ENCODE measurements at regions not wholly inside any gene's neighbourhood (a gene's known extent, or its start where the extent isn't known, plus 50 kb on each side); places are given as distances from the start of the nearest gene placed in this dataset.
A peak's percentile ranks its signal among the peaks of the same experiment; 100 is the strongest.

DNA sequence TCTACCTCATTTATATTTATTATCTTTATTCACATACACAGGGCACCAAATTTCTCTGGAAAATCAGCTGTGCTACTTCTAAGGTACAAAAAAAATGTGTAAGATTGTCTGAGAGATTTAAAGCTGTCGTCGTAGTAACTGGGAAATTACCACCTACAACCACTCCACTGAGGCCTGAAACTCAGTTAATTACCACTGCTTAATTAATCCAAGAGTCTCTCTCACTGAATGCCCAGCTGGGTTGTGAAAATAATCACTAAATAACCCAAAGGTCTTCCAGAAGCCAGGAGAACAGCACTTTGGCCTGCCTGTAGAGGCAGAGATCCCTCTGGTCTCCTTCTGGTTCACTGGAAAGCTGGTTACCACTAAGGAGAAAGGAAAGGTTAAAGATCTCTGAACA is 207.2 kb upstream of the TMPO start:
- no peak for DNase-seq

DNA sequence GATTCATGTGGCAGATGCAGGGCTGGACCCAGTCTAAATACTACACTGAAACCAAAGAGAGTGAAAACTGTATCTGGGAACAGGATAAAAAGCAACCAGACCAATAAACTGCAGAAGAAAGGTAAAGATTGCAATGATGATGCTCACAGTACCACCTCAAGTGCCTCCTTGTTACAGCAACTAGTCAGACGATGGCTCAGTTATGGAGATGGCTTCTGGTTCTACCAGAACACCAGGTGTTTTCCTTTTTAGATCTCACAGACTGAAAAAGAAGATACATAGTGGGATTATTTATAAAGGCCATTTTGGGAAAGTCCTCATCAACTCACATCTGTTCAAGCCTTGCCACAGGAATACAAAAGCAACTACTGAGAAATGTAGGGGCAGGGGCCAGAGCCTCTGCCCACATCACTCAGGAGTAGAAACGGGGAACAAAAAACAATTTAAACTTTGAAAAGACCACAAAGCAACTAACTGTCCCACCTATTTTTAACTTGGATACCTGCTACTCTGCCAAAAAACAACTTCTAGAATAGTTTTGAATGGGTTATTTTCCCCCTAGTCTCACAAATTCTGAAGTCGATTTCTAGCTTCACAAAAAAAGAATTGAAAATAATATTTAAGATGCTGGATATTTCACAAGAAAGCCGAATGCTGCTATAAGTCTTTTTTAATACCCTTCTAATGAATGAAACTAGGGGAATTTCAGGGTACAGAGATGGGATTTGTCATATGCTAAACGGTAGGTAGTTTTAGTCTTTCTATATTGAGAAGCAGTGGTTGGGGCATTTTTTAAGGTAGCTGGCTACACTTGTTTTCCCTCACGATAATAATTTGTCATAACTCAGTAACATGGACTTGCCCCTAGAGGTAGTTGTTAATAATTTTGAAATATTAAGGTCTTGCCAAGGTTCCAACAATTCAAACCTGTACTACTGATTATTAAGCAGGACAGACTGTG is 197.2 kb upstream of the TMPO start:
- DNase-seq: no peak

DNA sequence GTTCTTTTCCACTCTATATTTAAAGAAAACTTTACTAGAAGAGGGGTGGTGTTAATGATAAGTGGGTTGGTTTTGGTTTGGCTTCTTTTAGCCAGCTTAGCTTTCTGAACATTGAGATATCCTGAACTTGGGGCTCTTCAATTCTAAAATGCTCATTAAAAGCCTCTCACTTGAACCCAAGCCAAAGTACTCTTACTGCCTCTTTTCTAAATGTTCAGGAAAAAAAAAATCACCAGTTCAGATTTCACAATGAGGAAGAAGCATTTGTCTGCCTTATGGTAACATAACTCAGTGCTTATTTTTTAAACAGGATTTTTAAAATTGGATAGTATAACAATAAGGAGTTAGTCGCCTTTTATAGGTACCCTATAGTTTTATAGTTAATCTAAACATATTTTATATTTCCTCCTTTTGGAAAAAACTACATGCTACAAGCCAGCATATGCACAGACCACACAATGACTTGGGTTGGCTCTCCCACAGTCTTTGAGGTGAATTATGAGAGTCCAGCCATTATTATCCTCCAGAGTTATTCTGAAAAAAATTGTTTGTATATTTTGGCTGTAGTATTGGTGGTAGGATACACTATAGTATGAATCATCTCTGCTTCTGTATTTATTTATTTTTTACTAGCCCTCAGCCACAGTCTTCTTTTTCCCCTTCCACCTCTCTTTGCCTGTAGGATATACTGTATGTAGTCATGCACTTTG is 195.5 kb upstream of the TMPO start:
- no peak for DNase-seq

DNA sequence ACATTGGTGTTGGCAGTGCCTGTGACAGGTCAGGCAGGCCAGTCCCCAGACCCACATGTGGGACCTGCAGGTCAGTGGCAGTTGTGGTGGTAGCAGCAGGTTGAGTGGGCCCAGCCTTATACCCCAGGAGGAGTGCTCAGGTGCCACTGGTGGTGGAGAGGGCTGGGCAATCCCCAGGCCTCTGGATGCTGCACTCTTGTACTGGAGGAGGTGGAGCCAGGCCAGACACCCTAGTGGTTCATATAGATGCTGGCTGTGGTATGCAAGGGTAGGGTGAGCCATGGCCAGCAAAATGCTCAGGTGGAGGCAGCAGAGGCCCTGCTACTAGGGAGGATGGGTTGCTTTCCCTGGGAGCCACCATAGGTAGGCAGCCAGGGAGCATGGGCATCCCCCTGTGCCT is 190.4 kb upstream of the TMPO start:
- DNase-seq: no peak

DNA sequence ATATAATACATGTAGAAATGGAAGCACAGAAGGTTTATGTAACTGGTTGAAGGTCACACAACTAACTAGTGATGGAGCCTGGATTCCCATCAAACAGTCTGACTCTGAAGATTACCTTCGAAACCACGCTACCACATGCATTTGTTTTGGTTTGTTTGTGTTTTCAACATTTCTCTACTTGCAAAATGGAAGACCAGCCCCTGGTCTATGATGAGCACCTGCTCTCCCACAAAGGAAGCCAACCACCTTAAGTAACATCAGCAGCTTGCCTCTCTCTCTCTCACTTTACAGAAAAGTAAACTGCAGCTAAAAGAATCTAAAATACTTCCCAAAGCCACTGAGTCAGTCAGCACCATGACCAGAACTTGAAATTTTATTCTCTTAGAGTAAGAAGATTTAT is 186.9 kb upstream of the TMPO start:
- no peak for DNase-seq

DNA sequence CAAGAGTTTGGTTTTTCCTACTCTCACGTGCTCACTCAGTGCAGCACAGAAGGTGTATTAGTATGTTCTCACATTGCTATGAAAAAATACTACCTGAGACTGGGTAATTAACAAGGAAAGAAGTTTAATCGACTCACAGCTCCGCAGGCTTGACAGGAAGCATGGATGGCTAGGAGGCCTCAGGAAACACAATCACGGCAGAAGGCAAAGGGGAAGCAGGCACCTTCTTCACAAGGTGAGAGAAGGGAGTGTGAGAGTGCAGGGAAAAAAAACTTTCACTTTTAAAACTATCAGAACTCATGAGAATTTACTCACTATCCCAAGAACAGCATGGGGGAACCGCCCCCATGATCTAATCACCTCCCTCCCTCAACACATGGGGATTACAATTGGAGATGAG is 185.8 kb upstream of the TMPO start:
- no peak for DNase-seq

DNA sequence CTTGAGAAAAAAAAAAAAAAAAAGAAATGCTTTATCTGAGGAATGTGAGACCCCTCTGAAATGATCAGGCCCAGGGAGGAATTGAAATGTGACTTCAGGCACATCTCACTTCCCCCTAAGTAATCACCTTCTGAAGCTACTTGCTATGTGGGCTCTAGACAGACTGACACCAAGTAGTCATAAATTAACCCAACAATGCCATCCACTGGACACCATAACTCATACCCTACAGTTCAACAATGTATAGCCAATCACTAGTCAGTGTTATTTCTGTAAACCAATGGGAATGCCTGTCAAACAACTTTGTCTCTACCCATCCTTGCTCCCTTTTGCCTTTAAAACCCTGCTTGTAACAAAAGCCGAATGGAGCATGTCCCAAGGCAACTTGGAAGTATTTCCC is 182.7 kb upstream of the TMPO start:
- DNase-seq: no peak

DNA sequence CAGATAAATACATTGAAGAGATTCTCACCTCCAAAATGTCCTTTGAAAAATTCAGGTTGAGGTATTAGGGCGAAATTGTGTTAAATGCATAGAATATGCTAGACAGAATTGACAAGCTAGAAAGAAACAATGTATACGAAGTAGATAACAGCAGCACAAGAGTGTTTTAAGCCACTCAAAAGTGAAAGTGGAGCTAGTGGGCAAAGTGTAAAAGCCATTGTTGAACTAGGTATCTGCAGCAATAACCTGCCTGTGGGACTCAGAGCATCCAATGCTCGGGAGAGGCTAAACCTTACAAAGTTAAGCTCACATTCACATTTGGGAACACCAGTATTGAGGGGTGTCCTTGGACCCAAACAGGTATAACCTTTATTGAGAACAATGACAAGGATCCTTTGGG is 180.6 kb upstream of the TMPO start:
- DNase-seq: no peak

DNA sequence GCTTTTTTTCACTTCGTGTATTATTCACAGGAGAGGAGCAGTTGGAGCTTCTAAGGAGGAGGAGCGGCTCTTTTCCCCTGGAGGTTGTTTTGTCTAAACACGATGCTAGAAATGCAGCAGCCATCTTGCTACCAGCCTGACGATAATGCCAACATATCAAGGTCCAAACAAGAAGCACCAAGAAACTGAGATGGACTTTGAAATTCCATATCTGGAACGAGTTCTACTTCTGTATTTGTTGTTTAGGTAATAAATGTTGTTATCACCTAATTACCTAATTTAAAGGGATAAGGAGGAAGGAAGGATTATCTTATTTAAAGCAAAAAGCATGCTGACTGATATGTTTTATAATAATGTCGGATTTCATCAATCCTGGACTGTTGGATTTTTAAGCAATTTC is 174.4 kb upstream of the TMPO start:
- DNase-seq: no peak

DNA sequence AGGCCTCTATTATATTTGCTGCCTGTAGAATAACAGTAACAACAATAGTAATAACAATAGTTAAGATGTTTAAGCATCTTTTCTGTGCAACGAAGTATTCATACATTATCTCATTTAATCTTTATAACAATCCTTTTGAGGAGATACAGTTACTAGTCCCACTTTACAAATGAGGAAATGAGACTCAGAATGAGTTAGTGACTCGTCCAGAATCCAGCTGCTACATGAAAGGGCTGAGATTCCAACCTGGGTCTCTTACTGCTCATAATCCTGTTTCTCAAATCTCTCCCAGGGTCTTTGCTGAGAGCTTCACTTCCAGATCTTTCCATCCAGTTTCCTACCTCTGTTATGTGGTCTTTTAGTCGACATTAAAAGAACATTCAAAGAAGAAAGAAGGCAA is 173.7 kb upstream of the TMPO start:
- no peak for DNase-seq

DNA sequence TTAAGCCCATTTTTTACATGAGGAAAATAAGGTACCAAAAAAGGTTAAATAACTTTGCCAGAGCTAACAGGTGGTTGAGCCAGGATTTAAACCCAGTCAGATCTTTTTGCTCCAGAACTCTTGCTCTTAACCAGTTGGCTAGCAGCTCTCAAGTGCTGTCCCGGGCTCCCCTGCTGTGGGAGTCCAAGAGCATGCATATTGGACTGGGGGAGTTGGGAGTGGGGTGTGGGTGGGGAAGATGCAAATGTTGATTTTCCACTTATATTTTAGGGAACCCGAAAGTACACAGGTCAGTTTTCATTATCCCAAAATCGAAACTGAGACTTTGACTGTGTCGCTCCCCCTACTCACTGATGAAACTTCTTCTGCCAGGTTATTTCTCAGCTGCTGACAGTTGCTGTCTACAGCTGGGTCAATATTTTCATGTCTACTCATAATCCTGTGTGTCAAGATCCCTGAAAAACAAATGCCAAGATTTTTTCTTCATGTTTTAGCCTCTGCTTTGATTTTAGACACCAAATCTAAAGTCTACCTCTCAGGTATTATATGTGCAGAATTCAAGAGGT is 172.3 kb upstream of the TMPO start:
- DNase-seq: no peak

DNA sequence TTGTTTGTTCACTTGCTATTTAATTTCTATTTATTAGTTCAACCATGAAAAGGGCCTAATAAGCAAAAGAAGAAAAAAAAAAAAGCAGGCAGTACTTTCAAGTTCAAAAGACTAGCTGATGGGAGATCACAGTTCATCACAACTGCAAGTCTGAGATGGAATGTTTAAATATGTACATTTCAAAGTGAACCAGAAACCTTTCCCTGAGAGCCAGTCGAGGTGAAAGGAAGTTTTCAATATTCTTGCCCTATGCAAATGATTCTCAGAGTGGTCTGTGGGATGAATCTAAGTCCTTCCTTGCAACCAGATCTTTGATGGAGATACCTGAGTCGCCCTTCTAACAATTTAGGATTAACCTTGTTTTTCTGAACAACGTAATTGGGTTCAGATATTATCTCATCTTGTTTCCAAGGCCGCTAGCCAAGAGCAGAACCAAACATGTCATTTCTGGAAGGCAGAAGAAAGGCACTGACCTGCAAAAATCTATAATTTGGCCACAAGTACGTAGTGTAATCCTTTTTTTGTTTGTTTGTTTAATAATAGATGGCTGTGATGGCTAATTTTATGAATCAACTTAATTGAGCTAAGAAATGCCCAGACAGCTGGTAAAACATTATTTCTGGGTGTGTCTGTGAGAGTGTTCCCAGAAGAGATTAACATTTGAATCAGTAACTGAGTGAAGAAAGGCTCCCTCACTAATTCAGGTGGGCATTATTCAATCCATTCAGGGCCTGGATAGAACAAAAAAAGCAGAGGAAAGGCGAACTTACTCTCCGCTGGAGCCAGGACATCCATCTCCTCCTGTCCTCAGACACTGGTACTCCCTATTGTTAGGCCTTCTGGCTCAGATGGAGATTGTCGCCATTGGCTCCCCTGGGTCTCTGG is 171.1 kb upstream of the TMPO start:
- DNase-seq: peak; percentile 78

DNA sequence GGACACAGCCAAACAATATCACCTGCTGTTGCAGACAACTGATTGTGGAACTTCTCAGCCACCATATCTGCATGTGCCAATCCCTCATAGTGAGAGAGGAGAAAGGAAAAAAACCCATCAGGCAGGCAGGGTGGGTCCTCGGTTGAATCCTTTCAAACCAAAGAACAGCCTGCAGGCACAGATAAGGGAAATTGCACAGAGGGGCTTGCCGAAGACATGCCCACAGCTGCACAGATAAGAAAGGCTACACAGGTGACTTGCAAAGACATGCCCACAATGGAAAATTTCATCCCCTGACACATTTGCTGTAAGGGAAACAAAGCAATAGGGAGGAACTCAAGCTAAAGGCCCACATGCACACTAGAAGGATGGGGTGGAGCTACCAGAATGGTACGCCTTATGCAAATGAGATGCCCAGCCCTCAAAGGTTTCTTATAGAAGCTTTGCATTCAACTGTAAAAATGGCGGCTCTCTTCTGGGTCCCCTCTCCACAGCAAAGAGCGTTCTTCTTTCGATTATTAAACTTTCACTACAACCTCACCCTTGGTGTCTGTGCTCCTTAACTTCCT is 170.0 kb upstream of the TMPO start:
- DNase-seq: no peak

DNA sequence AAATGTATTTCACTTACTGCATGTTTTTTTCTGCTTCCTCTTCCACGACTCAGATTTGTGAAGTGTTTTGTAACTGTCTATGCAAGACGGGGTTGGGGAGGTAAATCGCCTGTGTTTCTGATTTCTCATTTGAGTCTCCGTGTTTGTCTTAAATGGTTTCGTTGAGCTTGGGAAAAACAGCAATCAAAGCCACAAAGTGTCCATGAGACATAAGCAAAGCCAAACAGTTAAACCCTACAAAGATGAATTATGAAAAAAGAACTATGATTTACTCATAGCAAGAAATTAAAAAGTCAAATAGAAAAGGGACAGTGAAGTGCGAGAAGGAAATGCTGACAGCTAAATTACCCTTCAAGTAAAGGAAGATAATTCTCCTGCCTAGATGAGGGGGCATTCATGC is 164.3 kb upstream of the TMPO start:
- no peak for DNase-seq

DNA sequence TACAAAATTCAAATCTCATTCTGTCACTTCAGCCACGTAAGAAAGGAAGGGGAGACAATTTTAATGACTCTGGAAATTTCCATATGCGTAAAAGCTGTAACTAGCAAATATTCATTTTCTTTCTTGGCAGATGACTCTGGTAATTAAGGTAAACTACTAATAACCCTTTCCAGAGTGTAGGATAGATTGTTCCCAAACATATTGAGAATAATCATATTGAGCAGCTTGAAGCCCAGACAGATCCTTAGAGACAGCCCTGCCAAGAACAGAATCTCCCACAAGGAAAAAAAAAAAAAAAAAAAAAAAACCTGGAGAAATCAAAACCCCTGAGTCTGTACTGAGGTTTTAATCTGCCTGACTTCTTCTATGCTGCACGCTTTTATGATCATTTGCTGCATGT is 163.6 kb upstream of the TMPO start:
- DNase-seq: no peak

DNA sequence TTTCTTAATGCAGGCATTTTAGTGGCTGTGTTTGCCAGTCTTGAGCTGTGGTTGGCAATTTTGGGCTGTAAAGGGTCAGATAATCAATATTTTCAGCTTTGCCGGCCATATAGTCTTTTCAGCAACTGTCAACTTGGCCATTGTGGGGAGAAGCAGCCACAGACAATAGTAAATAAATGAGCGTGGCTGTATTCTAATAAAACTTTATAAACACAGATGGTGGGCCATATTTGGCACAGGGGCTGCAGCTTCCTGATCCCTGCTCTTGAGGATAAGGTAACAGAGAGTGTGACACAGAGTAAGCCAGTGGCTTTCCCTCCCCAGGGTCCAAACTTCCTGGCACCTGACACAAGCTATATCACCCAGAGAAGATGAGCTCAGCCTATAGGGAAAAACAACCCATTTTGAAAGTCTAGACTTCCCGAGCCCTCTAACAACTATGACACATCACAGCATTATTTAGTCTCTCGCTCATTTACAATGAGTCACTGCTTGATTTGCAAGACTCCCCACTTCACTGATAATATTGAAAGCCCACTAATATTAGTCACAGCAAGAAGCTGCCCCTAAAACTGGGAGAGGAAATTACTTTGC is 163.1 kb upstream of the TMPO start:
- no peak for DNase-seq

DNA sequence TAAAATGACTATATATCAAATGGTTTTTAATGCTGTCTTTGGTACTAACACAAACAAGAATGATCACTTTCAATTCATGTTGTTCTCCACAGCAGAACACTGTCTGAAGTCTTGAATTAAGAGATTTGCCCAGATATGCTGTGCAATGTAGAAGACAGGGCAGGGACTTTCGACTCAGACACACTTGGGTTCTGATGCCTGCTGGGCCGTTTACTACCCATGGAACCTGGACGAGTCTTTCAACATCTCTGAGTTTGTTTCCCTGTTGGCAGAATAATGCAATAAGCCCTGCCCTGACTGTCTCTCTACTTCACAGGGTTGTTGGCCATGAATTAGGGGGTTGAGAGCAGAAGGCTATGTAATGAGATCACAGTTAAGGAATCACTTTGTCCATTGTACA is 162.6 kb upstream of the TMPO start:
- no peak for DNase-seq

DNA sequence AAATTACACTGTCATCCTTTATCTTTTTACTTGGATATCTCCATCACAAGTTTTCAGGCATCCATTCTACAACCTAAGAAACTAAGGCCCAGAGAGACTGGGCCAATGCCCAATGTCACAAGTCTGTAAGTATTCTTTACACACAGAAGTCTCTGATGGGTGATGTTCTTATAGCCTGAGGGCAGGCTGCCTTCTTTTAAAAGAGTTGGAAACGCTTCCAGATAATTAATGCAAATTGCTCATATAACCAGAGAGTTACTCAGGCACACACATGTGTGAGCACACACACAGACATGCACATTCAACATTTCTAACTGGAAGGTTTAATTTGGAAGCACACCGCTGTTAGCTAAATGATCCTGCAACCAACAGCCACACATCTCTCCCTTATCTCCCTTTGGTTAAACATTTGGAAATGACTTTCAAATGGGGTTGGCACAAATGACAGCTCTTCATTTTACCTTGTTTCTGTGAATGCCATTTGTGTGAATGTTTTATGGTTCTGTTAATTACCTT is 160.8 kb upstream of the TMPO start:
- no peak for DNase-seq

DNA sequence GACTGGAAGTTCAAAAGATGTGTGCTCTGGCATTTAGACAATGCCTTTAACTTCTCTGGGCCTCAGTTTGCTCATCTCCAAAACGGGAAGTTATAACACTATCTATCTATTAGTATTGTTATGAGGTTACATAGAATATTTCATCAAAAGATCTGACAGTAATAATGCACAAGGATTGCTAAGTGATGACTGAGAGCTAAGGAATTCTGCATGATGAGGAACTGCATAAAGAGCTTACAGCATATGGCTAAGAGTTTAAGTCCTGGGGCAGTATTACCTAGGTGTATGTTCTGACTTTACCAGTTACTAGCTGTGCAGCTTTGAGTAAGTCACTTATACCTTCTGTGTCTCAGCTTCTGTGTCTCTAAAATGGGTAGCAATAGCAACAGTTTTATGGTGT is 160.1 kb upstream of the TMPO start:
- no peak for DNase-seq

DNA sequence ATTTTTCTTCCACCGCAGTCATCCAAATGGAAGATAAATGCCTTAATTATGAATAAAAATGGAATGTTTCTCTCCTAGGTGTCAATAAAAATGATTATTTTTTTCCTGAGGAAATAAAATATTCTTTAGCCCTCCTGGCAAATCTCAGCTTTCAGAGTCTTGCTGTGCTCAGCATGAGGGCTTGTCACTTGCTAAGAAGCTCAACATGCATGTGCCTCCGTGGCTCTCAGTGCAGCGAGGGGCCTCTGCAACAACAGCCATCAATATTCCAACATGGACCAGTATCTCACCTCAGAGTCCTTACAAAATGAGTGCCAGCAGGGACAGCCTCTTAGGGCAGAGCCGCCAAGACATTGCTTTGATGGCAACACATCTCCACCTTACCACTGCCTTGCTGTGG is 159.5 kb upstream of the TMPO start:
- no peak for DNase-seq

DNA sequence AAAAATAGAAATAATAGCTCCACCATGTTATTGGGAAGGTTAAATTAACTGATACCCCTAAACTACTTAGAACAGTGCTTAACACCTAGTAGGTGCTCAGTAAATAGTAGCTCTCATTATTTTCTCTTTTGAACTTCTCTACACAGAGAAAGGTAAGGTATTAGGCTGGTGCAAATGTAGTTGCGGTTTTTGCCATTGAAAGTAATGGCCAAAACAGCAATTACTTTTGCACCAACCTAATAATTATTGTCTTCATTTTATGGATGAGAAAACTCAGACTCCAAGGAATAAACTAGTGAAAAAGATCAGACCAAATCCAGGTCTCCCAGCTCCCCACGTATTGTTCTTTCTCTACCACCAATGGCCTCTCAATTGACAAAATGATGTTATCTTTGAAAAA is 157.2 kb upstream of the TMPO start:
- DNase-seq: no peak

DNA sequence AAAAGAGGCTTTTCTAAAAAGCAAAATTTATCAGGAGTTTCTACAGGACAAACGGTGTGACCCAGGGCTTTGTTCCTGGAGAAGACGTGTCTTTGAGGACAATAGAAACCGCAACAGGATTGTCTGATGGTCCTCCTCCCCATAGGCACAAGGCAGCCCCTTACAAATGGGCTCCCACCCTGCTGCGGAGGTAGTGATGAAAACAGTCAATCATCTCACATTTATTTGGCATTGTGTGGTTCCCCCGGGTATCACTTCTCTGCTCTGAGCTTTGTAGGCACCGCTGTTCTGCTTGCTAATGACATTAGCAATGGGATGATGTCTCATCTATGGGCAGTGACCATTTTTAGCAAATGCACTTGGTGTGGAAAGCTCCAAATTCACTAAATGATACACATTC is 155.5 kb upstream of the TMPO start:
- no peak for DNase-seq

Data from NCI-H1105 treated with DMSO at 0.1 percent for 48 hours (cell line).